Prostate gland (tissue), 2 donors: ENCODE measurements at regions not wholly inside any gene's neighbourhood (a gene's known extent, or its start where the extent isn't known, plus 50 kb on each side); places are given as distances from the start of the nearest gene placed in this dataset.

Experiments
- CTCF ChIP-seq, 4 experiments: fragments of 200-600 bp in 2 of 4; fragments of 450-650 bp in 2 of 4; sonication (generic) in 2 of 4; IDR thresholded peaks; 1 replicate in 3 of 4; 2 replicates in 1 of 4; pipeline ENCODE4 v1.5.1; 2016 to 2019; ENCODE audit warnings: antibody characterized with exemption in 4 of 4, mild to moderate bottlenecking in 2 of 4, moderate library complexity in 2 of 4
- POLR2A ChIP-seq: fragments of 450-650 bp; IDR thresholded peaks from one replicate; pipeline ENCODE4 v1.6.1; 2016; ENCODE audit warnings: antibody characterized with exemption, mild to moderate bottlenecking
- POLR2AphosphoS5 ChIP-seq: sonication (generic); formaldehyde crosslinking; IDR thresholded peaks from one replicate; pipeline ENCODE4 v1.6.1; 2017; ENCODE audit warnings: antibody characterized with exemption

- TF ChIP-seq CTCF (IDR thresholded peaks at IDR 0.05) (no peak), POLR2AphosphoS5 (no peak), POLR2A (no peak)
Observed at GRCh38 chr2:51597086-51597485, 565.2 kb upstream of the NRXN1 start.
